PC-3 (cell line): ENCODE measurements at regions not wholly inside any gene's neighbourhood (a gene's known extent, or its start where the extent isn't known, plus 50 kb on each side); places are given as distances from the start of the nearest gene placed in this dataset.

Experiments
- ATAC-seq: fragments of 200-7000 bp; cut with Tn5 transposase; 2 replicates; pipeline ENCODE4 v1.9.1; 2020; ENCODE audit warnings: mild to moderate bottlenecking, moderate library complexity
- BruUV-seq: library from RNA; stranded (reverse); fragments of 400-500 nt; replicated peaks from 2 replicates; lab custom pipeline; 2021; lab: Mats Ljungman, UMichigan
- CTCF ChIA-PET: fragments of 300-600 bp; sonication (Branson Sonifier 250); formaldehyde crosslinking; loops from one replicate; lab custom pipeline; 2022; ENCODE audit warnings: antibody characterized with exemption; lab: Charles Lee
- POLR2A ChIA-PET: fragments of 300-600 bp; sonication (Branson Sonifier 250); formaldehyde crosslinking; loops from one replicate; lab custom pipeline; 2022; ENCODE audit warnings: antibody characterized with exemption; ENCODE audit not compliant: unreplicated experiment; lab: Charles Lee
- DNase-seq: peaks from one replicate; pipeline ENCODE4 v3.0.0-alpha.2; 2015
- H2AFZ ChIP-seq: fragments of 300-600 bp; sonication (generic); 2 replicates; pipeline ENCODE4 v1.6.0; 2016; ENCODE audit warnings: antibody characterized with exemption, low read length
- H3F3A ChIP-seq: fragments of 300-600 bp; sonication (generic); one replicate; pipeline ENCODE4 v1.6.0; 2017; ENCODE audit warnings: antibody characterized with exemption, low read length, control low read depth, mild to moderate bottlenecking; ENCODE audit not compliant: unreplicated experiment
- H3K27ac ChIP-seq: fragments of 300-600 bp; sonication (generic); 2 replicates; pipeline ENCODE4 v1.5.1; 2016; ENCODE audit warnings: mild to moderate bottlenecking, low read length
- H3K27me3 ChIP-seq: fragments of 300-600 bp; sonication (generic); 2 replicates; pipeline ENCODE4 v1.6.1; 2016; ENCODE audit warnings: low read length, mixed read lengths
- H3K36me3 ChIP-seq: fragments of 300-600 bp; sonication (generic); 2 replicates; pipeline ENCODE4 v1.6.1; 2016; ENCODE audit warnings: low read depth, mixed run types, low read length, mixed read lengths
- H3K4me1 ChIP-seq: fragments of 300-600 bp; sonication (generic); 2 replicates; pipeline ENCODE4 v1.5.1; 2016; ENCODE audit warnings: low read length; ENCODE audit not compliant: insufficient read depth
- H3K4me2 ChIP-seq: fragments of 300-600 bp; sonication (generic); 2 replicates; pipeline ENCODE4 v1.6.0; 2016; ENCODE audit warnings: low read length
- H3K4me3 ChIP-seq: fragments of 300-600 bp; sonication (generic); 2 replicates; pipeline ENCODE4 v1.5.1; 2016; ENCODE audit warnings: mild to moderate bottlenecking, low read length, mixed read lengths
- H3K79me2 ChIP-seq: fragments of 300-600 bp; sonication (generic); 2 replicates; pipeline ENCODE4 v1.6.1; 2017; ENCODE audit warnings: low read length, mixed read lengths
- H3K9ac ChIP-seq: fragments of 300-600 bp; sonication (generic); 2 replicates; pipeline ENCODE4 v1.6.0; 2016; ENCODE audit warnings: mild to moderate bottlenecking, low read length
- H3K9me2 ChIP-seq: fragments of 300-600 bp; sonication (generic); replicated peaks from 2 replicates; pipeline ENCODE4 v1.6.1; 2016; ENCODE audit warnings: mixed run types, low read length, mixed read lengths
- H3K9me3 ChIP-seq: fragments of 300-600 bp; sonication (generic); 2 replicates; pipeline ENCODE4 v1.6.1; 2016; ENCODE audit warnings: low read length, mixed read lengths
- H4K20me1 ChIP-seq: fragments of 300-600 bp; sonication (generic); 2 replicates; pipeline ENCODE4 v1.6.1; 2016; ENCODE audit warnings: low read length, mixed read lengths
- EZH2 ChIP-seq: fragments of 300-600 bp; sonication (generic); IDR thresholded peaks from one replicate; pipeline ENCODE4 v1.6.1; 2017; ENCODE audit warnings: antibody characterized with exemption, mild to moderate bottlenecking, low read length; ENCODE audit not compliant: unreplicated experiment
- EZH2phosphoT487 ChIP-seq: fragments of 300-600 bp; sonication (generic); IDR thresholded peaks from 2 replicates; pipeline ENCODE4 v1.6.1; 2018; ENCODE audit warnings: mild to moderate bottlenecking, antibody characterized with exemption, low read length, borderline replicate concordance
- intact Hi-C: fragments of 100-400 bp; cut with micrococcal nuclease; formaldehyde crosslinking; loops from 2 replicates; pipeline ENCODE4 v1.9.0; 2023
- TF ChIP-seq, protein P1 (sequence below): fragments of 300-600 bp; sonication (generic); conservative IDR thresholded peaks from 2 replicates; pipeline ENCODE4 v1.5.1; 2017; ENCODE audit warnings: antibody characterized with exemption, low read depth, mild to moderate bottlenecking, low read length

DNA sequence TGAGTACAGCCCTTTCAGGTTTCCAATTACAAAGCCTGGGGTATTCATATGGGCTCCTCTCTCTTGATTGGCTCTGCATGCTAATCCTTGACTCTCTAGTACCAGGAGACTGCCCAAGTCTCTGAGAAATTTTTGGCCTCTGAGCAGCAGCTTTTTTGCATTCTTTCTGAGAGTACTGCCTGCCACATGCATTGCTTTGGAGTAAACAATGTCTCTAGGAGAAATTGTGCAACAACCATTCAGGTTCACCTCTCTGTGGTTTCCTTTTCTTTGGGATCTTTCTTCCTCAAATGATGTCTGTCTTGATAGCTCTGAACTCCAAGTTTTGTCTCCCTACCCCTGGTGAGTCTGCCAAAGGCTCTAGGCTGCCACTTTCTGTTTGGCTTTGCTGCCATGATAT lies 115.8 kb upstream of the SETBP1 start:
- Histone ChIP-seq H3K4me3 (no peak overlapping the region), H3K9me2 (no peaks in the 10 kb centered on the region), H3K9me3 (no peaks in the 10 kb centered on the region), H2AFZ (no peak overlapping the region), H3K27me3 (no peaks in the 10 kb centered on the region), H4K20me1 (no peaks in the 10 kb centered on the region), H3K4me1 (no peaks in the 10 kb centered on the region), H3K36me3 (no peaks in the 10 kb centered on the region), H3K4me2 (no peak overlapping the region), H3F3A (no peaks in the 10 kb centered on the region), H3K9ac (no peak overlapping the region), H3K79me2 (no peaks in the 10 kb centered on the region), H3K27ac (no peak overlapping the region)
- ChIA-PET CTCF (no interaction called here), POLR2A (no interaction called here)
- no TSS peak for BruUV-seq
- ATAC-seq (no peak), DNase-seq (no peak)
- TF ChIP-seq EZH2phosphoT487, result no peak
- no peak for TF ChIP-seq EZH2
- intact Hi-C loops, result no loop called here

DNA sequence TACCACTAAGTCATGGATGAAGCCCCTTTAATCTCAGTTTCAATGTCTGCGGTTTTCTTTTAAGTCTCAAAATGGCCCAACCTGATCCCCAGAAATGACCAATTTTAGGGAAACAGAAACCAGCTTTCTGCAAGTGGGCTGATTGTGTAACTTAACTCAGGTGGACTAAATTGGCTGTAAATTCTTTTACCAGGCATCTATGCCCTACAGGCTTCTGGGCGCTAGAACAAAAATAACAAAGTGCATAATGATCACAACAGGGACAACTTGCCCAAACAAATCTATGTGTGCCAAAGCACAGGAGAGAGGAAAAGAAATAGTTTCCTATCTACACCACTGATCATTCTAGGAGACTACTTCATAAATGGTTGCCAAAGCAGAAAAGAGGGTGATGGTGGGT lies 112.3 kb upstream of the SETBP1 start:
- no peak for ATAC-seq
- no peak overlapping the region for H3K9ac ChIP-seq
- no peaks in the 10 kb centered on the region for H3K36me3 ChIP-seq
- H3K27ac ChIP-seq, result no peak overlapping the region
- DNase-seq, result no peak
- H3K27me3 ChIP-seq, result no peaks in the 10 kb centered on the region
- H3K4me3 ChIP-seq, result no peak overlapping the region
- TF ChIP-seq EZH2 (no peak), EZH2phosphoT487 (no peak)
- TF ChIP-seq, protein P1, sequence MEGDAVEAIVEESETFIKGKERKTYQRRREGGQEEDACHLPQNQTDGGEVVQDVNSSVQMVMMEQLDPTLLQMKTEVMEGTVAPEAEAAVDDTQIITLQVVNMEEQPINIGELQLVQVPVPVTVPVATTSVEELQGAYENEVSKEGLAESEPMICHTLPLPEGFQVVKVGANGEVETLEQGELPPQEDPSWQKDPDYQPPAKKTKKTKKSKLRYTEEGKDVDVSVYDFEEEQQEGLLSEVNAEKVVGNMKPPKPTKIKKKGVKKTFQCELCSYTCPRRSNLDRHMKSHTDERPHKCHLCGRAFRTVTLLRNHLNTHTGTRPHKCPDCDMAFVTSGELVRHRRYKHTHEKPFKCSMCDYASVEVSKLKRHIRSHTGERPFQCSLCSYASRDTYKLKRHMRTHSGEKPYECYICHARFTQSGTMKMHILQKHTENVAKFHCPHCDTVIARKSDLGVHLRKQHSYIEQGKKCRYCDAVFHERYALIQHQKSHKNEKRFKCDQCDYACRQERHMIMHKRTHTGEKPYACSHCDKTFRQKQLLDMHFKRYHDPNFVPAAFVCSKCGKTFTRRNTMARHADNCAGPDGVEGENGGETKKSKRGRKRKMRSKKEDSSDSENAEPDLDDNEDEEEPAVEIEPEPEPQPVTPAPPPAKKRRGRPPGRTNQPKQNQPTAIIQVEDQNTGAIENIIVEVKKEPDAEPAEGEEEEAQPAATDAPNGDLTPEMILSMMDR, result no peak
- H2AFZ ChIP-seq, result no peak overlapping the region
- no peaks in the 10 kb centered on the region for H3K4me1 ChIP-seq
- H3K4me2 ChIP-seq, result no peak overlapping the region
- no peaks in the 10 kb centered on the region for H3F3A ChIP-seq
- H3K9me2 ChIP-seq, result no peaks in the 10 kb centered on the region
- intact Hi-C loops, result no loop called here
- no peaks in the 10 kb centered on the region for H3K9me3 ChIP-seq
- POLR2A ChIA-PET, result no interaction called here
- CTCF ChIA-PET, result no interaction called here
- H4K20me1 ChIP-seq, result no peaks in the 10 kb centered on the region
- no peaks in the 10 kb centered on the region for H3K79me2 ChIP-seq
- BruUV-seq, result no TSS peak

DNA sequence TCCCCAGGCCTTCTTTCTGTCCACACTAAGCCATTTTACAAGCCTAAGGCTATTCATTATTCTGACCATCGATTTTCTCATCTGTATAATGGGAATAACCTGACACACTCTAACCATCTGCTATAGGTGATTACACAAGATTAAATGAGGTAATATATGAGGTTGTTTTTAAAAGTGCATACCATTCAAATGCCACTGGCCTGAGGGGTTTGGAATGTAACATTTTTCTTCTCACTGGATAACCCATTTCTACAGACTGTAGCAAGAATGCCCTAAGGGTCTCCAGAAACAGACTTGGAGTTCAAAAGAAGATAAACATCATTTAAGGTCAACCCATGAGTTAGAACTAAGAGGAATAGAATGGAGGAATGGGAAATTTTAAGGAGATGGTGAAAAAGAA lies 111.7 kb upstream of the SETBP1 start:
- H3K9me2 ChIP-seq, result no peaks in the 10 kb centered on the region
- no peak overlapping the region for H3K4me3 ChIP-seq
- no peaks in the 10 kb centered on the region for H3K36me3 ChIP-seq
- no peak overlapping the region for H3K27ac ChIP-seq
- TF ChIP-seq EZH2phosphoT487 (no peak), EZH2 (no peak)
- TF ChIP-seq, protein P1, result no peak
- intact Hi-C loops, result no loop called here
- ChIA-PET CTCF (no interaction called here), POLR2A (no interaction called here)
- no peak overlapping the region for H3K4me2 ChIP-seq
- no peaks in the 10 kb centered on the region for H3K4me1 ChIP-seq
- H3K9me3 ChIP-seq, result no peaks in the 10 kb centered on the region
- no peaks in the 10 kb centered on the region for H3K79me2 ChIP-seq
- ATAC-seq (no peak), DNase-seq (no peak)
- H4K20me1 ChIP-seq, result no peaks in the 10 kb centered on the region
- no TSS peak for BruUV-seq
- no peak overlapping the region for H3K9ac ChIP-seq
- no peaks in the 10 kb centered on the region for H3F3A ChIP-seq
- H3K27me3 ChIP-seq, result no peaks in the 10 kb centered on the region
- no peak overlapping the region for H2AFZ ChIP-seq
